Astrocyte (in vitro differentiated cells and primary cell): ENCODE measurements at regions not wholly inside any gene's neighbourhood (a gene's known extent, or its start where the extent isn't known, plus 50 kb on each side); places are given as distances from the start of the nearest gene placed in this dataset.
A peak's percentile ranks its signal among the peaks of the same experiment; 100 is the strongest.

ENCODE experiments used
- DNase-seq: peaks from one replicate; pipeline ENCODE4 v3.0.0-alpha.2; 2010; ENCODE audit warnings: low read depth
- FAIRE-seq: peaks from 2 replicates; lab custom pipeline; 2011; peaks lifted over from hg19 to GRCh38; lab: Jason Lieb, UNC
- H2AFZ ChIP-seq: 2 replicates; pipeline ENCODE4 v1.6.0; 2012; ENCODE audit warnings: low read depth, low read length, inconsistent platforms
- H3K27ac ChIP-seq: 2 replicates; pipeline ENCODE4 v1.5.1; 2011; ENCODE audit warnings: low read depth, low read length, inconsistent platforms
- H3K27me3 ChIP-seq: 2 replicates; pipeline ENCODE4 v1.6.0; 2011; ENCODE audit warnings: low read length, inconsistent platforms; ENCODE audit not compliant: insufficient read depth
- H3K36me3 ChIP-seq: 2 replicates; pipeline ENCODE4 v1.5.1; 2011; ENCODE audit warnings: low read length, inconsistent platforms; ENCODE audit not compliant: insufficient read depth
- H3K4me1 ChIP-seq: 2 replicates; pipeline ENCODE4 v1.5.1; 2011; ENCODE audit warnings: low read length, inconsistent platforms; ENCODE audit not compliant: insufficient read depth
- H3K4me2 ChIP-seq: 2 replicates; pipeline ENCODE4 v1.6.0; 2012; ENCODE audit warnings: low read length, inconsistent platforms
- H3K4me3 ChIP-seq: 2 replicates; pipeline ENCODE4 v1.5.1; 2011; ENCODE audit warnings: low read depth, mild to moderate bottlenecking, low read length, inconsistent platforms; ENCODE audit not compliant: insufficient read depth
- H3K79me2 ChIP-seq: 2 replicates; pipeline ENCODE4 v1.6.0; 2012; ENCODE audit warnings: mild to moderate bottlenecking, low read length, inconsistent platforms; ENCODE audit not compliant: insufficient read depth
- H3K9ac ChIP-seq: 2 replicates; pipeline ENCODE4 v1.6.0; 2012; ENCODE audit warnings: mild to moderate bottlenecking, low read length, inconsistent platforms
- H3K9me3 ChIP-seq: 2 replicates; pipeline ENCODE4 v1.5.1; 2012; ENCODE audit warnings: low read depth, mild to moderate bottlenecking, low read length, inconsistent platforms; ENCODE audit not compliant: insufficient read depth
- H4K20me1 ChIP-seq: 2 replicates; pipeline ENCODE4 v1.6.0; 2012; ENCODE audit warnings: low read length, inconsistent platforms; ENCODE audit not compliant: insufficient read depth
- H3K27ac Mint-ChIP-seq: one replicate; pipeline ENCODE4 v1.8.0; 2021; ENCODE audit warnings: mild to moderate bottlenecking, mixed read lengths; ENCODE audit not compliant: unreplicated experiment
- H3K27me3 Mint-ChIP-seq: one replicate; pipeline ENCODE4 v1.8.0; 2021; ENCODE audit warnings: low read depth, mixed read lengths; ENCODE audit not compliant: unreplicated experiment
- H3K36me3 Mint-ChIP-seq: one replicate; pipeline ENCODE4 v1.8.0; 2021; ENCODE audit warnings: low read depth, mixed read lengths; ENCODE audit not compliant: unreplicated experiment
- H3K4me1 Mint-ChIP-seq: one replicate; pipeline ENCODE4 v1.8.0; 2021; ENCODE audit warnings: low read depth, mixed read lengths; ENCODE audit not compliant: unreplicated experiment
- H3K4me3 Mint-ChIP-seq: one replicate; pipeline ENCODE4 v1.8.0; 2021; ENCODE audit warnings: mild to moderate bottlenecking, moderate library complexity, mixed read lengths; ENCODE audit not compliant: unreplicated experiment
- H3K9me3 Mint-ChIP-seq: one replicate; pipeline ENCODE4 v1.8.0; 2021; ENCODE audit warnings: mild to moderate bottlenecking, mixed read lengths; ENCODE audit not compliant: unreplicated experiment
- EZH2 ChIP-seq: IDR thresholded peaks from 2 replicates; pipeline ENCODE4 v1.6.1; 2012; ENCODE audit warnings: mild to moderate bottlenecking, low read length, inconsistent platforms; ENCODE audit not compliant: insufficient read depth
- TF ChIP-seq, protein P1 (sequence below): IDR thresholded peaks from 2 replicates; pipeline ENCODE4 v1.5.1; 2011; ENCODE audit warnings: low read depth, mild to moderate bottlenecking, inconsistent platforms, low read length, moderate library complexity; ENCODE audit not compliant: insufficient read depth

DNA sequence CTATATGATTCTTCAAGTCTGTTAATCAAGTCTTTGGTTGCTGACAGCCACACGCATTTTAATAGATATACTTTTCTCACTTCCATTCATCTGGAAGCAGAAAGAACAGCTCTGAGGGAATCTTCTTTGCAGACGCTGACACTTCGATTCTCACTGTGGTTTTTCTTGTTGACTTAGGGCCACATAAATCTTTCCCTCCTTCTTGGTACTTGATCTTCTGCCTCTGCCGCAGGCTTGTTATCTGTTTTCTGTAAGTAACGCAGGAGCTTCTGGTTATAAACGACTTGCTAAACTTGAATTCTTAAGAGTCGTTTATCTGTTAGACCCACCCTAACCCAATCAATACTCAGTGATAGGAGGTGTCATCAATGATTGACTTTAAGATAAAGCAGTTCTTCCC, 268.8 kb upstream of the SULF2 start:
- Histone ChIP-seq H3K4me2 (no peak overlapping the region), H3K79me2 (no peaks in the 10 kb centered on the region), H3K27me3 (no peaks in the 10 kb centered on the region), H2AFZ (no peak overlapping the region), H3K4me3 (no peak overlapping the region), H3K4me1 (peaks cover 5% of the 10 kb centered on the region), H3K36me3 (no peaks in the 10 kb centered on the region), H4K20me1 (peaks cover 3% of the 10 kb centered on the region), H3K9me3 (peaks cover 9% of the 10 kb centered on the region), H3K9ac (no peak overlapping the region), H3K27ac (no peak overlapping the region)
- Mint-ChIP-seq H3K27ac (no peak overlapping the region), H3K4me3 (no peak overlapping the region), H3K27me3 (peaks cover 21% of the 10 kb centered on the region), H3K4me1 (no peaks in the 10 kb centered on the region), H3K9me3 (peaks cover 13% of the 10 kb centered on the region), H3K36me3 (no peaks in the 10 kb centered on the region)
- TF ChIP-seq, protein P1, sequence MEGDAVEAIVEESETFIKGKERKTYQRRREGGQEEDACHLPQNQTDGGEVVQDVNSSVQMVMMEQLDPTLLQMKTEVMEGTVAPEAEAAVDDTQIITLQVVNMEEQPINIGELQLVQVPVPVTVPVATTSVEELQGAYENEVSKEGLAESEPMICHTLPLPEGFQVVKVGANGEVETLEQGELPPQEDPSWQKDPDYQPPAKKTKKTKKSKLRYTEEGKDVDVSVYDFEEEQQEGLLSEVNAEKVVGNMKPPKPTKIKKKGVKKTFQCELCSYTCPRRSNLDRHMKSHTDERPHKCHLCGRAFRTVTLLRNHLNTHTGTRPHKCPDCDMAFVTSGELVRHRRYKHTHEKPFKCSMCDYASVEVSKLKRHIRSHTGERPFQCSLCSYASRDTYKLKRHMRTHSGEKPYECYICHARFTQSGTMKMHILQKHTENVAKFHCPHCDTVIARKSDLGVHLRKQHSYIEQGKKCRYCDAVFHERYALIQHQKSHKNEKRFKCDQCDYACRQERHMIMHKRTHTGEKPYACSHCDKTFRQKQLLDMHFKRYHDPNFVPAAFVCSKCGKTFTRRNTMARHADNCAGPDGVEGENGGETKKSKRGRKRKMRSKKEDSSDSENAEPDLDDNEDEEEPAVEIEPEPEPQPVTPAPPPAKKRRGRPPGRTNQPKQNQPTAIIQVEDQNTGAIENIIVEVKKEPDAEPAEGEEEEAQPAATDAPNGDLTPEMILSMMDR: no peak
- no peak for TF ChIP-seq EZH2
- DNase-seq: no peak
- no peak for FAIRE-seq

DNA sequence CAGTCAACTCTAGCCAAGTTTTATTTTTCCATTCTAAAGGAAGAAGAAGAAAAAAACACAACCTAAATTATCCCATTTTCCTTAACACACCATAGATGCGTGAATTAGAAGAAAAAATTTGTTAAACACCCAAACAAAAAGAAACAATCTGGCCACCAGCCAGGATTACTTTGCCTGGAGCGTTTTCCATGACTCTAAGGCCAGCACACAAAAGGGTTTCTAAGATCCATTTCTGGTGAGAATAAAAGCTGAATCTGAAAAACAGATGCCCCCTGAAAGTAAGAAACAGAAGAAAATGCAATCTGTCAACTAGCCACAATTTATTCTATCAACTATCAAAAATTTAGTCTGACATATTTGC, 267.2 kb upstream of the SULF2 start:
- Histone ChIP-seq H3K9me3 (no peaks in the 10 kb centered on the region), H4K20me1 (peaks cover 3% of the 10 kb centered on the region), H2AFZ (no peak overlapping the region), H3K4me2 (peak overlapping the region; percentile 8), H3K4me3 (no peak overlapping the region), H3K79me2 (no peaks in the 10 kb centered on the region), H3K27ac (no peak overlapping the region), H3K4me1 (peaks cover 5% of the 10 kb centered on the region), H3K9ac (no peak overlapping the region), H3K27me3 (no peaks in the 10 kb centered on the region), H3K36me3 (no peaks in the 10 kb centered on the region)
- Mint-ChIP-seq H3K27me3 (peaks cover 21% of the 10 kb centered on the region), H3K36me3 (no peaks in the 10 kb centered on the region), H3K27ac (no peak overlapping the region), H3K4me1 (no peaks in the 10 kb centered on the region), H3K9me3 (peaks cover 5% of the 10 kb centered on the region), H3K4me3 (no peak overlapping the region)
- TF ChIP-seq, protein P1: no peak
- no peak for TF ChIP-seq EZH2
- FAIRE-seq (no peak), DNase-seq (peak; percentile 38)

DNA sequence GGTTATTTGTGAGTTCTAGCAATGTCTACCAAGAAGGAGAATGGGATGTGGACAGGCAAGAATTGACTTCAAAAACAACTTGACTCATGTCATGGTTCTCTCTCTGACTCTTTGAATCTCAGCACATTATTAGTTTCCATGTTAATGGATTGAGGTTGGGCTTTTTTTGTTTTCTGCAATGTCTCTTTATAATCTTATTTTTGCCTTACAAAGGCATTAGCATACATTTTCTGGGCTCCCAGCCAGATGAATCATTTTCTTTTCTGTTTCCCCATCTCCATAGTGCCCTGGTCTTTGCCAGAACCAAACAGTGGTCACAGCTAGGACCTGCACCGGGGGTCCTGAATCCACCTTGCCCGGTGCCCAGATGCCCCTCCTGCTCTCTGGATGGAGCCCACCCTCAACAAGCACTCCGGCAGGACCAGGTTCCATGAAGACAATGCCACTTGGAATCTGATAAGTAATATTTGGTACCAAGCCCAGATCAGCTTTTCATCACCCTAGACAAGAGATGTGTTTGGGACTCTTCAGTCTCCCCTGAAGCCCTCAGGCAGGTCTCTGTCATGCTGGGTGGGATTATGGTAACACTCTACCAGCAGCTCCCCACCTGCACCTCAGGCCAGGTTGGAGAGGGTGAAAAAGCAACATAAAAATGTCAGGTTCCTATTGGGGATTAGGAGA, 266.7 kb upstream of the SULF2 start:
- Mint-ChIP-seq H3K4me3 (no peak overlapping the region), H3K36me3 (no peaks in the 10 kb centered on the region), H3K27me3 (peaks cover 20% of the 10 kb centered on the region), H3K9me3 (peaks cover 6% of the 10 kb centered on the region), H3K4me1 (no peaks in the 10 kb centered on the region), H3K27ac (no peak overlapping the region)
- Histone ChIP-seq H3K9ac (no peak overlapping the region), H3K36me3 (no peaks in the 10 kb centered on the region), H3K4me3 (no peak overlapping the region), H2AFZ (no peak overlapping the region), H3K27ac (peak overlapping the region; percentile 25), H3K4me2 (peak overlapping the region; percentile 10), H3K79me2 (no peaks in the 10 kb centered on the region), H3K9me3 (no peaks in the 10 kb centered on the region), H4K20me1 (peaks cover 3% of the 10 kb centered on the region), H3K4me1 (peaks cover 5% of the 10 kb centered on the region), H3K27me3 (no peaks in the 10 kb centered on the region)
- peak; percentile 86 for DNase-seq
- no peak for TF ChIP-seq EZH2
- TF ChIP-seq, protein P1: no peak
- FAIRE-seq: no peak
